ENCODE measurements at regions not wholly inside any gene's neighbourhood (a gene's known extent, or its start where the extent isn't known, plus 50 kb on each side); places are given as distances from the start of the nearest gene placed in this dataset.

GRCh38 chr11:70736937-70737640 lies 338.8 kb downstream of the CTTN start:
- in situ Hi-C loops (cut with MboI; ENCODE audit: low sequenced_read_pairs, unreplicated experiment): no loop called here
- no peak for DNase-seq (ENCODE audit: low spot score)
- no peak for TF ChIP-seq CTCF (IDR thresholded peaks at IDR 0.05; ENCODE audit: borderline replicate concordance, control extremely low read depth, extremely low read depth, insufficient read depth, missing control alignments)

GRCh38 chr11:70737816-70738630 lies 339.7 kb downstream of the CTTN start:
- no peak for TF ChIP-seq CTCF (IDR thresholded peaks at IDR 0.05; ENCODE audit: borderline replicate concordance, control extremely low read depth, extremely low read depth, insufficient read depth, missing control alignments)
- no peak for DNase-seq (ENCODE audit: low spot score)
- in situ Hi-C loops (cut with MboI; ENCODE audit: low sequenced_read_pairs, unreplicated experiment): no loop called here

GRCh38 chr11:70738661-70739060 lies 340.3 kb downstream of the CTTN start:
- no peak for TF ChIP-seq CTCF (IDR thresholded peaks at IDR 0.05; ENCODE audit: borderline replicate concordance, control extremely low read depth, extremely low read depth, insufficient read depth, missing control alignments)
- in situ Hi-C loops (cut with MboI; ENCODE audit: low sequenced_read_pairs, unreplicated experiment): no loop called here
- no peak for DNase-seq (ENCODE audit: low spot score)

GRCh38 chr11:70739091-70739490 lies 340.8 kb downstream of the CTTN start:
- DNase-seq (ENCODE audit: low spot score): no peak
- no peak for TF ChIP-seq CTCF (IDR thresholded peaks at IDR 0.05; ENCODE audit: borderline replicate concordance, control extremely low read depth, extremely low read depth, insufficient read depth, missing control alignments)
- in situ Hi-C loops (cut with MboI; ENCODE audit: low sequenced_read_pairs, unreplicated experiment): no loop called here

- no peak for DNase-seq (ENCODE audit: low spot score)
- TF ChIP-seq CTCF (IDR thresholded peaks at IDR 0.05; ENCODE audit: borderline replicate concordance, control extremely low read depth, extremely low read depth, insufficient read depth, missing control alignments): no peak
- in situ Hi-C loops (cut with MboI; ENCODE audit: low sequenced_read_pairs, unreplicated experiment): no loop called here
Observed at GRCh38 chr11:70739811-70740487, 341.6 kb downstream of the CTTN start.

GRCh38 chr11:70740488-70740851 lies 342.1 kb downstream of the CTTN start:
- no peak for TF ChIP-seq CTCF (IDR thresholded peaks at IDR 0.05; ENCODE audit: borderline replicate concordance, control extremely low read depth, extremely low read depth, insufficient read depth, missing control alignments)
- in situ Hi-C loops (cut with MboI; ENCODE audit: low sequenced_read_pairs, unreplicated experiment): no loop called here
- no peak for DNase-seq (ENCODE audit: low spot score)
